ENCODE measurements at regions not wholly inside any gene's neighbourhood (a gene's known extent, or its start where the extent isn't known, plus 50 kb on each side); places are given as distances from the start of the nearest gene placed in this dataset.

DNA sequence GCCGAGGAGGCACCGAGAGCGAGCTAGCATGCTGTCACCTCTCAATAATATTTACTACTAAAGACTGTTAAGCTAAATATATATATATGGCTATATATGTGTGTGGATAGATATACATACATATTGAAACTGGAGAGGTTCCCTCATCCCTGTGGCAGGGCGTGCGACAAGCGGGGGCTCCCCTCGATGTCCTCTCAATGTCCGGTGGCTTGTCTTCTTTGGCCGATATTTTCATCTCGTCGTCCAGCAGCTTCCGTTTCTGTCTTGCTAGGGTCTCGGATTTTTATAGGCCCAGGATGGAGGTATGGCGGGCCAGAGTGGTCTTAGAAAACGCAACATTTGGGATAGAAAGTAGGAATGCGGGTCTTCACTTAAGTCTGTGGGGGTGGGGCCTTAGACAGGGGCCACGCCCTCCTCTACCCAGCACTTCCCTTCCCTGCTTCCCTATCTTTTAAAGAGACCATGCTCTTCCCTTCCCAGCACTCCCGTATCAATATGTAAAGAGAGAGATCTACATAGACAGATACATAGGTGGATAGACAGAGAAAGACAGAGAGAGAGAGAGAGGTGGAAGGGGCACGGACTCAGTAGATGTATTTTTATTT, 866.8 kb downstream of the DSC3 start:
- H3K4me3 Mint-ChIP-seq = no peak overlapping the region
- H3K9me3 Mint-ChIP-seq = peaks cover 0 to 30% (median 18%) of the 10 kb centered on the region in 8 donors
- intact Hi-C loops (cut with micrococcal nuclease) = no loop called here
- H3K4me3 ChIP-seq (ENCODE audit: low read length in 2 of 2) = no peak overlapping the region
- no peaks in the 10 kb centered on the region for H3K9me3 ChIP-seq (ENCODE audit: control insufficient read depth in 1 of 2, low read length in 2 of 2)
- DNase-seq = no peak
- no peaks in the 10 kb centered on the region for H3K27me3 Mint-ChIP-seq
- no peak overlapping the region for H3K27ac Mint-ChIP-seq
- CTCF ChIA-PET (ENCODE audit: partially characterized antibody) = no interaction called here
- H3K27ac ChIP-seq (ENCODE audit: low read depth, low read length) = no peak overlapping the region
- POLR2A ChIA-PET (ENCODE audit: partially characterized antibody) = no interaction called here
- no peaks in the 10 kb centered on the region for H3K4me1 Mint-ChIP-seq
- no peaks in the 10 kb centered on the region for H3K27me3 ChIP-seq (ENCODE audit: insufficient read depth, low read length)
- H3K36me3 ChIP-seq (ENCODE audit: insufficient read depth, low read length) = no peaks in the 10 kb centered on the region
- no peaks in the 10 kb centered on the region for H3K36me3 Mint-ChIP-seq
- no peaks in the 10 kb centered on the region for H3K4me1 ChIP-seq (ENCODE audit: insufficient read depth, low read length)

DNA sequence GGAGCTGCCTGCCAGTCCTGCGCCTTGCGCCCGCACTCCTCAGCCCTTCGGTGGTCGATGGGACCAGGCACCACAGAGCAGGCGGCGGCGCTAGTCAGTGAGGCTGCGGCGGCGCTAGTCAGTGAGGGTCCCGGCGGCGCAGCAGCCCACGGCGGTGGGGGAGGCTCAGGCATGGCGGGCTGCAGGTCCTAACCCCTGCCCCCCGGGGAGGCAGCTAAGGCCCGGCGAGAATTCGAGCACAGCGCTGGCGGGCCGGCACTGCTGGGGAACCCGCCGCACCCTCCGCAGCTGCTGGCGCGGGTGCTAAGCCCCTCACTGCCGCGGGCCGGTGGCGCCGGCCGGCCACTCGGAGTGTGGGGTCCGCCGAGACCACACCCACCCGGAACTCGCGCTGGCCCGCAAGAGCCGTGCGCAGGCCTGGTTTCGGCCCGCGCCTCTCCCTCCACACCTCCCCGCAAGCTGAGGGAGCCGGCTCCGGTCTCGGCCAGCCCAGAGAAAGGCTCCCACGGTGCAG, 867.4 kb downstream of the DSC3 start:
- ChIA-PET POLR2A (ENCODE audit: partially characterized antibody) (no interaction called here), CTCF (ENCODE audit: partially characterized antibody) (no interaction called here)
- Mint-ChIP-seq H3K27me3 (no peaks in the 10 kb centered on the region), H3K4me1 (no peaks in the 10 kb centered on the region), H3K36me3 (no peaks in the 10 kb centered on the region), H3K27ac (no peak overlapping the region), H3K9me3 (peaks cover 0 to 30% (median 18%) of the 10 kb centered on the region in 8 donors), H3K4me3 (no peak overlapping the region)
- H3K4me3 ChIP-seq (ENCODE audit: low read length in 2 of 2) = no peak overlapping the region
- no peaks in the 10 kb centered on the region for H3K4me1 ChIP-seq (ENCODE audit: insufficient read depth, low read length)
- no peaks in the 10 kb centered on the region for H3K9me3 ChIP-seq (ENCODE audit: control insufficient read depth in 1 of 2, low read length in 2 of 2)
- H3K27ac ChIP-seq (ENCODE audit: low read depth, low read length) = no peak overlapping the region
- no peak for DNase-seq
- H3K36me3 ChIP-seq (ENCODE audit: insufficient read depth, low read length) = no peaks in the 10 kb centered on the region
- intact Hi-C loops (cut with micrococcal nuclease) = no loop called here
- no peaks in the 10 kb centered on the region for H3K27me3 ChIP-seq (ENCODE audit: insufficient read depth, low read length)

DNA sequence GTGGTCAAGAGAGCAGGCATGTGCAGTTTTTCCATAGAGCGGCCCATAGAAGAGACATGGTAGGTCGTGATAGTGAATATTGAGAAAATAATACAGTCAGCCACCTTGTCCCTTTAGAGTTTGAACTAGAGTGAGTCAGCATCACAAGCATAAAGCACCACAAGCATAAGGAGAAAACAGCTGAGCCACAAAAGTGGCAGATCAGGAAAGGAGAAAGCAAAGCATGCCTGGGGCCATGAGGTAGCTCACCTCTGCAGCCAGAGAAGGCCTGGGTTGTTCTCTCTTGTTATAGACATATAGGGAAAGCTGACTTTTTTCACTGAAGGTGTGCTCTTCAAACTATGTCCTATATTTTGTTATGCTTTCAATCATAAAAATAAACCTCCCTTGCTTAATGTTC, 879.0 kb downstream of the DSC3 start:
- peaks cover 4 to 24% (median 8%) of the 10 kb centered on the region in 8 donors for H3K9me3 Mint-ChIP-seq
- no peaks in the 10 kb centered on the region for H3K36me3 Mint-ChIP-seq
- H3K4me3 ChIP-seq (ENCODE audit: low read length in 2 of 2) = no peak overlapping the region
- no peaks in the 10 kb centered on the region for H3K4me1 ChIP-seq (ENCODE audit: insufficient read depth, low read length)
- H3K27ac ChIP-seq (ENCODE audit: low read depth, low read length) = no peak overlapping the region
- no peaks in the 10 kb centered on the region for H3K36me3 ChIP-seq (ENCODE audit: insufficient read depth, low read length)
- DNase-seq = no peak
- no peaks in the 10 kb centered on the region for H3K4me1 Mint-ChIP-seq
- no peaks in the 10 kb centered on the region for H3K27me3 Mint-ChIP-seq
- H3K4me3 Mint-ChIP-seq = no peak overlapping the region
- CTCF ChIA-PET (ENCODE audit: partially characterized antibody) = no interaction called here
- intact Hi-C loops (cut with micrococcal nuclease) = no loop called here
- no peaks in the 10 kb centered on the region for H3K27me3 ChIP-seq (ENCODE audit: insufficient read depth, low read length)
- H3K27ac Mint-ChIP-seq = no peak overlapping the region
- POLR2A ChIA-PET (ENCODE audit: partially characterized antibody) = no interaction called here
- H3K9me3 ChIP-seq (ENCODE audit: control insufficient read depth in 1 of 2, low read length in 2 of 2) = no peaks in the 10 kb centered on the region

DNA sequence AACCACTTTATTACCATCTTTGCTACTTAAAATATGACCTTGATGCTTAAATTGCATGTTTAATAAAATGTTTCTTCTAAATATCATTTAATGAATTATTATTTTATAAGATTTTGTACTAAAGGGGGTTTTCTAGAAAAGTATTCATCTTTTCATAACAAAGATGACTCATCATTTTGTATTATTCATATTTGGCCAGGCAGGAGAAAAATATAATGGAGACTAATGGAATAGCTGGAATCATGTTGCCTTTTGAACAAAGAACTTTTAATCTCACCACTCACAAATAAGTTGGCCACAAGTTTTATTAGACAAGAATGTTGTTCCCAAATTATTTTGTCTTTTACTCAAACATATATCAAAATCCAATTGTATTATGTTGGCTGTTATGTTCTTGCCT, 882.4 kb downstream of the DSC3 start:
- peaks cover 0 to 20% (median 8%) of the 10 kb centered on the region in 8 donors for H3K9me3 Mint-ChIP-seq
- CTCF ChIA-PET (ENCODE audit: partially characterized antibody) = no interaction called here

DNA sequence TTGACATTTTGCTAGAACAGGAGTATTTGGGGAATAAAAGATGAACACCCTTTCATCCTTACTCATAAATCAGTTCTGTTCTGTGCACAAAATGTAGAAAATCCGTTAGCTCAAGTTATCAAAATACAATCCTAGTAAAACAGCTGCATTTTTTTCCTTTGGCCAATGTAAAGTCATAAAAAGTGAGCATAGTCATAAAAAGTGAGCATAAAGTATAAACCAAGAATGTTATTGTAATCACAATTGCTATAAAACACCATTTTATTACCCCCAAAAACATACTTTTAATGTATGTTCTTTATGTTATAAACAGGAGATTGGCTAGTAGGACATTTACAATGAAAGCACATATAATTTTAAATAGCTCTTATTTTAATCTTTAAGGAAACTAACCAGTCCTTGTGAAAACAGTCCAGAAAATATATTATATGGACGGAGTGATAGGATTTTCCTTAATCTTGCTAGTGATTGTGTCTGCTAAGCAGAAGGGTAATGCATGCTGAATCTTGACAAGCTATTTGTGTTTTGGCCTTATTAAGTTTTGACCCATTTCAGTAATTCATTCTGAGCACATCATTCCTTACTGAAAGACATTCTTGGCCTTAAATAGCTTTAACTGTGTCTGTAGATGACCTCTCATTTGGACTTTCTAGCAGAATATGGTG, 891.8 kb downstream of the DSC3 start:
- H3K36me3 Mint-ChIP-seq = no peaks in the 10 kb centered on the region
- POLR2A ChIA-PET (ENCODE audit: partially characterized antibody) = interaction anchor here (1.2 kb wide), 1 partner anchor 44 kb away, joined by 3 read pairs; no protein-coding TSS in a partner anchor
- intact Hi-C loops (cut with micrococcal nuclease) = no loop called here

More for the DNA sequence above, 882.4 kb downstream of the DSC3 start:
- no peak for DNase-seq
- no peaks in the 10 kb centered on the region for H3K4me1 Mint-ChIP-seq
- no peak overlapping the region for H3K27ac Mint-ChIP-seq
- Histone ChIP-seq H3K9me3 (ENCODE audit: control insufficient read depth in 1 of 2, low read length in 2 of 2) (no peaks in the 10 kb centered on the region), H3K27ac (ENCODE audit: low read depth, low read length) (no peak overlapping the region), H3K4me3 (ENCODE audit: low read length in 2 of 2) (no peak overlapping the region), H3K36me3 (ENCODE audit: insufficient read depth, low read length) (no peaks in the 10 kb centered on the region), H3K4me1 (ENCODE audit: insufficient read depth, low read length) (no peaks in the 10 kb centered on the region), H3K27me3 (ENCODE audit: insufficient read depth, low read length) (no peaks in the 10 kb centered on the region)
- intact Hi-C loops (cut with micrococcal nuclease) = no loop called here
- no peaks in the 10 kb centered on the region for H3K36me3 Mint-ChIP-seq
- no peak overlapping the region for H3K4me3 Mint-ChIP-seq
- POLR2A ChIA-PET (ENCODE audit: partially characterized antibody) = no interaction called here
- no peaks in the 10 kb centered on the region for H3K27me3 Mint-ChIP-seq

DNA sequence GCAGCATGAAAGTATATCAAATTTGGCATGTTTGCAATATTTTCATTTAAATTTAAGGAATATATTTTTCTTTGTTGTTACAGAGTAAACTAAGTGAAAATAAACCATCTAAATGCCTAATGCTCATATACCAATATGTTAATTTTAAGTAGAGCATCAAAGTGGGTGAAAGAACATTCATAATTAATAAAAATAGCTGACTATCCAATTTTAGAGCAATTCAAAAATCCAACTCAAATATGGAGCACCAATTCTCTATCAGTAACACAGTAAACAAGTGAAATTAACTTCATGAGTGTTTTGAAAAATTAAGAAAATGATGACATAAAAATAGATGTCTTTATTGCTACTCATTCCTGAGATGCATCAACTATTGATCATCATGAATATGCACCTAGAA, 893.0 kb downstream of the DSC3 start:
- CTCF ChIA-PET (ENCODE audit: partially characterized antibody) = no interaction called here
- H3K4me3 ChIP-seq (ENCODE audit: low read length in 2 of 2) = no peak overlapping the region
- Mint-ChIP-seq H3K36me3 (no peaks in the 10 kb centered on the region), H3K27ac (no peak overlapping the region), H3K9me3 (peaks cover 4 to 33% (median 8%) of the 10 kb centered on the region in 8 donors), H3K27me3 (no peaks in the 10 kb centered on the region), H3K4me3 (no peak overlapping the region), H3K4me1 (no peaks in the 10 kb centered on the region)
- intact Hi-C loops (cut with micrococcal nuclease) = no loop called here
- H3K27ac ChIP-seq (ENCODE audit: low read depth, low read length) = no peak overlapping the region
- no peaks in the 10 kb centered on the region for H3K36me3 ChIP-seq (ENCODE audit: insufficient read depth, low read length)
- no peaks in the 10 kb centered on the region for H3K27me3 ChIP-seq (ENCODE audit: insufficient read depth, low read length)
- no peaks in the 10 kb centered on the region for H3K4me1 ChIP-seq (ENCODE audit: insufficient read depth, low read length)
- DNase-seq = no peak
- POLR2A ChIA-PET (ENCODE audit: partially characterized antibody) = interaction anchor here (1.2 kb wide), 1 partner anchor 43 kb away, joined by 3 read pairs; no protein-coding TSS in a partner anchor
- H3K9me3 ChIP-seq (ENCODE audit: control insufficient read depth in 1 of 2, low read length in 2 of 2) = no peaks in the 10 kb centered on the region

More for the DNA sequence above, 891.8 kb downstream of the DSC3 start:
- H3K4me3 Mint-ChIP-seq = no peak overlapping the region
- peaks cover 2 to 33% (median 6%) of the 10 kb centered on the region in 8 donors for H3K9me3 Mint-ChIP-seq
- CTCF ChIA-PET (ENCODE audit: partially characterized antibody) = no interaction called here
- Histone ChIP-seq H3K9me3 (ENCODE audit: control insufficient read depth in 1 of 2, low read length in 2 of 2) (no peaks in the 10 kb centered on the region), H3K36me3 (ENCODE audit: insufficient read depth, low read length) (no peaks in the 10 kb centered on the region), H3K4me3 (ENCODE audit: low read length in 2 of 2) (no peak overlapping the region), H3K27me3 (ENCODE audit: insufficient read depth, low read length) (no peaks in the 10 kb centered on the region), H3K4me1 (ENCODE audit: insufficient read depth, low read length) (no peaks in the 10 kb centered on the region), H3K27ac (ENCODE audit: low read depth, low read length) (no peak overlapping the region)
- H3K27ac Mint-ChIP-seq = no peak overlapping the region
- no peaks in the 10 kb centered on the region for H3K27me3 Mint-ChIP-seq
- no peak for DNase-seq
- H3K4me1 Mint-ChIP-seq = no peaks in the 10 kb centered on the region

DNA sequence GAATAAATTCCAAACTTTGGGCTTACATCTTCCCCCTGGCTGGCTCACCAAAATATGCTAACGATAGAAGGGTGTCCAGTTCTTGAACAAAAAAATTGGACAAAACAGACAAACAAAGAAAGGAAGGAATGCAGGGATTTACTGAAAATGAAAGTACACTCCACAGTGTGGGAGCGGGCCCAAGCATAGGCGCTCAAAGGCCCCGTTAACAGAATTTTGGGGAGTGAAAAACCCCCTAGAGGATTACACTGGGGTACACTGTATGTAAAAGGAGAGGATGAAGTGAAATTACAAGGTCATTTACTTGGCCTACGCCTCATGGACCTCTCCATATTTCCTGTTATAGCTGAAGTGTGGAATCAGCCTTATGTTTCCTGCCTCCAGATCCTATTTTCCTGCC, 899.7 kb downstream of the DSC3 start:
- POLR2A ChIA-PET (ENCODE audit: partially characterized antibody) = no interaction called here

More for the DNA sequence above, 899.7 kb downstream of the DSC3 start:
- Mint-ChIP-seq H3K36me3 (no peaks in the 10 kb centered on the region), H3K4me3 (no peak overlapping the region), H3K27me3 (no peaks in the 10 kb centered on the region), H3K9me3 (peaks cover 4 to 31% (median 20%) of the 10 kb centered on the region in 8 donors), H3K4me1 (no peaks in the 10 kb centered on the region), H3K27ac (no peak overlapping the region)
- Histone ChIP-seq H3K36me3 (ENCODE audit: insufficient read depth, low read length) (no peaks in the 10 kb centered on the region), H3K27ac (ENCODE audit: low read depth, low read length) (no peak overlapping the region), H3K4me3 (ENCODE audit: low read length in 2 of 2) (no peak overlapping the region), H3K27me3 (ENCODE audit: insufficient read depth, low read length) (no peaks in the 10 kb centered on the region), H3K4me1 (ENCODE audit: insufficient read depth, low read length) (no peaks in the 10 kb centered on the region), H3K9me3 (ENCODE audit: control insufficient read depth in 1 of 2, low read length in 2 of 2) (no peaks in the 10 kb centered on the region)
- CTCF ChIA-PET (ENCODE audit: partially characterized antibody) = no interaction called here
- no peak for DNase-seq
- intact Hi-C loops (cut with micrococcal nuclease) = no loop called here

All from CD4-positive, alpha-beta memory T cell (primary cell).